Transverse colon (tissue), 4 donors: ENCODE measurements at regions not wholly inside any gene's neighbourhood (a gene's known extent, or its start where the extent isn't known, plus 50 kb on each side); places are given as distances from the start of the nearest gene placed in this dataset.

Experiments used
- DNase-seq: peaks from one replicate; pipeline ENCODE4 v3.0.0-alpha.2; 2019
- H3K27ac ChIP-seq, 4 donors: fragments of 200-600 bp; sonication (generic); 2 replicates each; pipeline ENCODE4 v1.5.1; 2016 to 2018; ENCODE audit warnings: inconsistent platforms in 4 of 4
- H3K27me3 ChIP-seq: fragments of 200-600 bp; sonication (generic); 2 replicates; pipeline ENCODE4 v1.5.1; 2017; ENCODE audit warnings: inconsistent platforms
- H3K36me3 ChIP-seq, 4 donors: fragments of 200-600 bp; sonication (generic); 2 replicates each; pipeline ENCODE4 v1.5.1; 2017 to 2019; ENCODE audit warnings: inconsistent platforms in 4 of 4
- H3K4me1 ChIP-seq, 4 donors: fragments of 200-600 bp; sonication (generic); 2 replicates each; pipeline ENCODE4 v1.5.1; 2017 to 2020; ENCODE audit warnings: inconsistent platforms in 4 of 4
- H3K4me3 ChIP-seq, 4 donors: fragments of 200-600 bp; sonication (generic); 1 replicate in 1 of 4; 2 replicates in 3 of 4; pipeline versions ENCODE4 v1.5.1 to v1.6.1; 2017 to 2019; ENCODE audit warnings: inconsistent platforms in 4 of 4
- H3K9me3 ChIP-seq, 2 donors: fragments of 200-600 bp; sonication (generic); 2 replicates each; pipeline ENCODE4 v1.5.1; 2017 to 2019; ENCODE audit warnings: inconsistent platforms in 2 of 2
- EP300 ChIP-seq: sonication (generic); formaldehyde crosslinking; IDR thresholded peaks from one replicate; pipeline ENCODE4 v1.6.1; 2017; ENCODE audit warnings: antibody characterized with exemption, low read depth
- POLR2A ChIP-seq: fragments of 450-650 bp; IDR thresholded peaks from one replicate; pipeline ENCODE4 v1.6.1; 2016; ENCODE audit warnings: antibody characterized with exemption, mild to moderate bottlenecking, moderate library complexity
- POLR2AphosphoS5 ChIP-seq, 3 donors: sonication (generic); formaldehyde crosslinking; IDR thresholded peaks; one replicate each; pipeline ENCODE4 v1.6.1; 2016; ENCODE audit warnings: antibody characterized with exemption in 3 of 3
- WGBS, 2 donors: methylation state at CpG; one replicate each; pipeline ENCODE4 v1.1.5; 2018; ENCODE audit warnings: low coverage in 1 of 2; 5-methylcytosine and 5-hydroxymethylcytosine counted together
- in situ Hi-C, 4 donors: fragments of 200-750 bp; cut with MboI; loops; one replicate each; pipeline versions ENCODE4 v1.15.0 to v1.15.1; 2017; ENCODE audit warnings: low sequenced_read_pairs in 3 of 4, low pct_ligation_motif_present in 1 of 4, low pct_unique_long_range_greater_than_20kb in 1 of 4
- intact Hi-C: fragments of 100-400 bp; cut with DNase I; formaldehyde crosslinking; loops from one replicate; pipeline ENCODE4 v1.15.1; 2023; ENCODE audit warnings: low total_unique reads
- TF ChIP-seq, protein P1 (sequence below), 5 experiments: fragments of 200-600 bp in 3 of 5; fragments of 450-650 bp in 2 of 5; sonication (generic) in 3 of 5; IDR thresholded peaks; 1 replicate in 2 of 5; 2 replicates in 3 of 5; pipeline ENCODE4 v1.5.1; 2016 to 2017; ENCODE audit warnings: antibody characterized with exemption in 5 of 5, inconsistent platforms in 3 of 5, mild to moderate bottlenecking in 2 of 5, moderate library complexity in 1 of 5

DNA sequence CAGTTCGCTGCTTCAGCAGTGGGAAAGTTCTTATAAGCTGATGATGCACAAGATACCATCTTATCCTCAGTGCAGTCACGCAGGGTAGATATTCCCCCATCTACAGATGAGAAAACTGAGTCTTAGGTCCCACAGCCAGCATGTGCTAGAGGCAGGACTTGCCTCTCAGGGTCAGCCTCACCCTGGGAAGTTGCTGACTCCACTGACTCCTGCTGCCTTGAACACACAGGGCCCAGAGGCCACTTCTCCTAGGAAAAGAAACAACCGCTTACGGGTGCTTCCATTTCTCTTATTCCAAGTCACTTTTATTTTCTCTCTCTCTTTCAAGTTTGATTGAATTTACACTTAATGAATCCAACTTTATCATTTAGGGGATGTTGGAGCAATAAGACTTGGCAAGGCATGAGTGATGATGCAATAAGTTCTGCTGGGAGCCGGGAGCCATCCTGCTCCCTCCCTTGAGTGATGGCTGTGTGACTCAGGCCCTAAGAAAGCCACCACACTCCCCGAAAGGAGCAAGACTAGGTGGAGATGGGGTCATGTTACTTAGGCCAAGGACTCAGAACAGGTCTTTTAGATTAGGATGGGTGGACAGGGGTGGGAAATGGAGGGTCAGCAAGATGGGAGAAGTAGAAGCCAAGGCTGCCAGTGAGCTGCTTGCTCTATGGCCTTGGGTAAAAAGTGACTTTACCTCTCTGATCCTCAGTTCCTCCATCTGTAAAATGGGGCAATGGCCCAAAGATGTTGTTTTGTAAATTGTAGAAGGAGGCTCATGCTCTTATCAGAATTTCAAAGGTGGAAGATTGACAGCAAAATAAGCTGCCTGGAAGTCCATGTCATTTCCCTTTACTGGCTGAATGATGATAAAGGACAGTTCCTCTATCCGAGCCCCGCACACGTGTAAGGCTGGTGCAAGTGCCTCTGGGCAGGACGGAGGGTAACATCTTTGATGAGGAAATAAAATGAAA is 67.4 kb upstream of the ZNF618 start:
- Histone ChIP-seq H3K9me3 (no peaks in the 10 kb centered on the region), H3K4me3 (no peak overlapping the region), H3K27me3 (peaks cover 10% of the 10 kb centered on the region), H3K36me3 (no peaks in the 10 kb centered on the region), H3K4me1 (peaks cover 0 to 5% (median 4%) of the 10 kb centered on the region in 4 donors), H3K27ac (no peak overlapping the region)
- TF ChIP-seq POLR2A (no peak), POLR2AphosphoS5 (IDR thresholded peaks at IDR 0.05) (no peak), EP300 (no peak)
- TF ChIP-seq, protein P1, sequence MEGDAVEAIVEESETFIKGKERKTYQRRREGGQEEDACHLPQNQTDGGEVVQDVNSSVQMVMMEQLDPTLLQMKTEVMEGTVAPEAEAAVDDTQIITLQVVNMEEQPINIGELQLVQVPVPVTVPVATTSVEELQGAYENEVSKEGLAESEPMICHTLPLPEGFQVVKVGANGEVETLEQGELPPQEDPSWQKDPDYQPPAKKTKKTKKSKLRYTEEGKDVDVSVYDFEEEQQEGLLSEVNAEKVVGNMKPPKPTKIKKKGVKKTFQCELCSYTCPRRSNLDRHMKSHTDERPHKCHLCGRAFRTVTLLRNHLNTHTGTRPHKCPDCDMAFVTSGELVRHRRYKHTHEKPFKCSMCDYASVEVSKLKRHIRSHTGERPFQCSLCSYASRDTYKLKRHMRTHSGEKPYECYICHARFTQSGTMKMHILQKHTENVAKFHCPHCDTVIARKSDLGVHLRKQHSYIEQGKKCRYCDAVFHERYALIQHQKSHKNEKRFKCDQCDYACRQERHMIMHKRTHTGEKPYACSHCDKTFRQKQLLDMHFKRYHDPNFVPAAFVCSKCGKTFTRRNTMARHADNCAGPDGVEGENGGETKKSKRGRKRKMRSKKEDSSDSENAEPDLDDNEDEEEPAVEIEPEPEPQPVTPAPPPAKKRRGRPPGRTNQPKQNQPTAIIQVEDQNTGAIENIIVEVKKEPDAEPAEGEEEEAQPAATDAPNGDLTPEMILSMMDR (IDR thresholded peaks at IDR 0.05) = no peak
- intact Hi-C loops = no loop called here
- DNase-seq = no peak
- WGBS, 2 donors = 72 to 74% methylated on average over 7 to 10 of the region's 10 CpGs
- in situ Hi-C loops = loop anchor here in 2 of 4 donors (25.0 kb wide), 2 partner anchors 229 to 479 kb away; no protein-coding TSS in a partner anchor

DNA sequence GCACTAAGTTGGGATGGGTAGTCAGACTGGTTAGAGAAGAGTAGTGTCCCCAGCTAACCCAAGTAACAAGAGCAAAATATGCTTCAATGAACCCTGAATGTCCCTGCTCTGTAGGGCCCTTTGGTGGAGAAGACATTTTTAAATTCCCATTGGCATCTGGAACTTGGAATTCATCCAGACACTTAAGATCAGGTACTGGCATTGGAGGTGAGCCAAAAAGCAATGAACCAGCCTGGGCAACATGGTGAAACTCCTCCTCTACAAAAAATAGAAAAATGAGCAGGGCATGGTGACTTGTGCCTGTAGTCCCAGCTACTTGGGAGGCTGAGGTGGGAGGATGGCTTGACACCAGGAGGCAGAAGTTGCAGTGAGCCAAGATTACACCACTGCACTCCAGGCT is 58.9 kb upstream of the ZNF618 start:
- TF ChIP-seq, protein P1 (IDR thresholded peaks at IDR 0.05) = no peak
- TF ChIP-seq EP300 (no peak), POLR2AphosphoS5 (IDR thresholded peaks at IDR 0.05) (no peak), POLR2A (no peak)
- no peak overlapping the region for H3K4me3 ChIP-seq
- H3K27ac ChIP-seq = no peak overlapping the region
- peaks cover 22% of the 10 kb centered on the region for H3K27me3 ChIP-seq
- H3K9me3 ChIP-seq = no peaks in the 10 kb centered on the region
- no peak for DNase-seq
- no peaks in the 10 kb centered on the region for H3K4me1 ChIP-seq
- H3K36me3 ChIP-seq = no peaks in the 10 kb centered on the region
- in situ Hi-C loops = loop anchor here in 2 of 4 donors (25.0 kb wide), 2 partner anchors 220 to 470 kb away; no protein-coding TSS in a partner anchor
- intact Hi-C loops = no loop called here

DNA sequence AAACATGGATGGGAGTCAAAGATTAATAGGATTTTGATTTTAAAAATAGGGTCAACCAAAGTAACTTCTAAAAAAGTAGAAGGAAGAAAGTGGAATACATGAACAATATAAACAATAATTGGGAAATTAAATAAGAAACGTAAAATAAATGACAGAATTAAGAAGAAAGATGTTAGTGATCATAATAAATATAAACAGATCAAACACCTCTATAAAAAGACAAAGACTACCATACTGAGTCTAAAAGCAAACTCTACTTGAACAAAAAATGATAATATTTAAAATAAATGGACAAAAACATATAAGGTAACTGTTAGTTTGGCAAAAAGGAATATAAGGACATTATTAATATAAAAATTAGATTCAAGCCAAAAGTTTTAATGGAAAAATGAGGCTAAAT is 57.7 kb upstream of the ZNF618 start:
- Histone ChIP-seq H3K4me3 (no peak overlapping the region), H3K4me1 (no peaks in the 10 kb centered on the region), H3K27me3 (peaks cover 13% of the 10 kb centered on the region), H3K9me3 (no peaks in the 10 kb centered on the region), H3K27ac (no peak overlapping the region), H3K36me3 (no peaks in the 10 kb centered on the region)
- TF ChIP-seq, protein P1 (IDR thresholded peaks at IDR 0.05) = no peak
- TF ChIP-seq POLR2AphosphoS5 (IDR thresholded peaks at IDR 0.05) (no peak), EP300 (no peak), POLR2A (no peak)
- intact Hi-C loops (no loop called here), in situ Hi-C loops (loop anchor here in 2 of 4 donors (25.0 kb wide), 2 partner anchors 219 to 469 kb away; no protein-coding TSS in a partner anchor)
- DNase-seq = no peak
- WGBS, 2 donors = 79 to 80% methylated on average over 1 of the region's 1 CpG

DNA sequence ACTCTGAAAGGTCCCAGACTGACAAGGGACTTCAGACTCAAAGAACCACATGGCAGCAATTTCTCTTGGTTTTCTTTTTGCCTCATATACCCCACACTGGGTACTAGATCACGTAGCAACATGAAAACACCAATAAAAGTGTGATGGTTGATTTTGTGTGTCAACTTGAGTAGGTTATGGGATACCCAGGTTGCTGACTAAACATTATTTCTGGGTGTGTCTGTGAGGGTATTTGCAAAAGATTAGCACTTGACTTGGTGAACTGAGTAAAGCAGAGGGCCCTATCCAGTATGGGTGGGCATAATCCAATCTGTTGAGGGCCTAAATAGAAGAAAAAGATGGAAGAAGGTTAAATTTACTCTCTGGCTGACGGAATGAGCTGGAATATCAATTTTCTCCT is 53.8 kb upstream of the ZNF618 start:
- no peak for TF ChIP-seq POLR2A
- no peak for TF ChIP-seq EP300
- TF ChIP-seq POLR2AphosphoS5 (IDR thresholded peaks at IDR 0.05) = no peak
- TF ChIP-seq, protein P1 (IDR thresholded peaks at IDR 0.05) = no peak
- no peak overlapping the region for H3K27ac ChIP-seq
- no peak for DNase-seq
- peaks cover 13% of the 10 kb centered on the region for H3K27me3 ChIP-seq
- intact Hi-C loops (no loop called here), in situ Hi-C loops (loop anchor here in 3 of 4 donors (10.0 to 25.0 kb wide), 3 partner anchors 58 to 465 kb away; no protein-coding TSS in a partner anchor)
- no peaks in the 10 kb centered on the region for H3K4me1 ChIP-seq
- no peaks in the 10 kb centered on the region for H3K9me3 ChIP-seq
- WGBS, 2 donors = 65 to 83% methylated on average over 2 of the region's 2 CpGs
- H3K4me3 ChIP-seq = no peak overlapping the region
- no peaks in the 10 kb centered on the region for H3K36me3 ChIP-seq
